Choroid plexus epithelial cell (primary cell): ENCODE measurements at regions not wholly inside any gene's neighbourhood (a gene's known extent, or its start where the extent isn't known, plus 50 kb on each side); places are given as distances from the start of the nearest gene placed in this dataset.
A peak's percentile ranks its signal among the peaks of the same experiment; 100 is the strongest.

Experiments used
- DNase-seq: peaks from one replicate; pipeline ENCODE4 v3.0.0-alpha.2; 2010; ENCODE audit warnings: low read depth
- H3K4me3 ChIP-seq: 2 replicates; pipeline ENCODE4 v1.5.1; 2011; ENCODE audit warnings: low read depth, mild to moderate bottlenecking, control low read depth, low read length, moderate library complexity
- CTCF ChIP-seq: conservative IDR thresholded peaks from 2 replicates; pipeline ENCODE4 v1.5.1; 2011; ENCODE audit warnings: low read depth, mild to moderate bottlenecking, control low read depth, inconsistent platforms, low read length, moderate library complexity

GRCh38 chr2:209334188-209335017 is 89.4 kb upstream of the MAP2 start:
- peak; percentile 75 for DNase-seq
- TF ChIP-seq CTCF = peak; percentile 88
- H3K4me3 ChIP-seq = no peak overlapping the region

- H3K4me3 ChIP-seq = no peak overlapping the region
- DNase-seq = no peak
- no peak for TF ChIP-seq CTCF
Observed at GRCh38 chr2:209340522-209340921, 83.3 kb upstream of the MAP2 start.

GRCh38 chr2:209344349-209344748 is 79.5 kb upstream of the MAP2 start:
- TF ChIP-seq CTCF = no peak
- no peak for DNase-seq
- no peak overlapping the region for H3K4me3 ChIP-seq

GRCh38 chr2:209348433-209348832 is 75.4 kb upstream of the MAP2 start:
- no peak overlapping the region for H3K4me3 ChIP-seq
- no peak for TF ChIP-seq CTCF
- no peak for DNase-seq

GRCh38 chr2:209351636-209352035 is 72.2 kb upstream of the MAP2 start:
- H3K4me3 ChIP-seq = no peak overlapping the region
- TF ChIP-seq CTCF = no peak
- no peak for DNase-seq

- no peak for DNase-seq
- no peak overlapping the region for H3K4me3 ChIP-seq
- TF ChIP-seq CTCF = no peak
Observed at GRCh38 chr2:209358992-209359391, 64.9 kb upstream of the MAP2 start.
